Skeletal muscle tissue (tissue), 3 donors: ENCODE measurements at regions not wholly inside any gene's neighbourhood (a gene's known extent, or its start where the extent isn't known, plus 50 kb on each side); places are given as distances from the start of the nearest gene placed in this dataset.

ENCODE experiments used
- H3K27ac ChIP-seq: one replicate; pipeline ENCODE4 v1.7.0; 2013; ENCODE audit warnings: mild to moderate bottlenecking, low read depth, low read length, inconsistent platforms
- H3K27me3 ChIP-seq, 3 donors: one replicate each; pipeline ENCODE4 v1.7.0; 2013; ENCODE audit warnings: low read length in 3 of 3; ENCODE audit not compliant: control insufficient read depth in 3 of 3, insufficient read depth in 3 of 3
- H3K36me3 ChIP-seq, 3 donors: one replicate each; pipeline ENCODE4 v1.7.0; 2013; ENCODE audit warnings: low read length in 3 of 3; ENCODE audit not compliant: control insufficient read depth in 3 of 3, insufficient read depth in 3 of 3
- H3K4me1 ChIP-seq, 3 donors: one replicate each; pipeline ENCODE4 v1.7.0; 2013; ENCODE audit warnings: low read length in 3 of 3, mild to moderate bottlenecking in 3 of 3; ENCODE audit not compliant: control insufficient read depth in 3 of 3, insufficient read depth in 3 of 3
- H3K4me3 ChIP-seq, 3 donors: one replicate each; pipeline ENCODE4 v1.7.0; 2013; ENCODE audit warnings: low read length in 3 of 3
- H3K9ac ChIP-seq, 3 donors: one replicate each; pipeline ENCODE4 v1.7.0; 2013; ENCODE audit warnings: low read length in 3 of 3, mild to moderate bottlenecking in 3 of 3, moderate library complexity in 2 of 3, low read depth in 1 of 3
- H3K9me3 ChIP-seq, 3 donors: one replicate each; pipeline ENCODE4 v1.7.0; 2013; ENCODE audit warnings: low read length in 3 of 3; ENCODE audit not compliant: control insufficient read depth in 3 of 3
- donor health status: Osteomylitis.

- Histone ChIP-seq H3K4me3 (no peak overlapping the region), H3K36me3 (no peaks in the 10 kb centered on the region), H3K9me3 (no peaks in the 10 kb centered on the region), H3K27ac (no peak overlapping the region), H3K9ac (no peak overlapping the region), H3K27me3 (peaks cover 8 to 31% (median 16%) of the 10 kb centered on the region in 3 donors), H3K4me1 (no peaks in the 10 kb centered on the region)
These were observed 281.6 kb downstream of the ZNF536 start for GRCh38 chr19:30653646-30654386.

- H3K27ac ChIP-seq, result no peak overlapping the region
- no peaks in the 10 kb centered on the region for H3K9me3 ChIP-seq
- H3K36me3 ChIP-seq, result no peaks in the 10 kb centered on the region
- no peak overlapping the region for H3K4me3 ChIP-seq
- no peaks in the 10 kb centered on the region for H3K4me1 ChIP-seq
- H3K9ac ChIP-seq, result no peak overlapping the region
- H3K27me3 ChIP-seq, result peaks cover 15 to 39% (median 23%) of the 10 kb centered on the region in 3 donors
These were observed 280.6 kb downstream of the ZNF536 start for GRCh38 chr19:30652751-30653150.

- Histone ChIP-seq H3K27me3 (peaks cover 23 to 46% (median 24%) of the 10 kb centered on the region in 3 donors), H3K36me3 (no peaks in the 10 kb centered on the region), H3K4me3 (no peak overlapping the region), H3K9ac (no peak overlapping the region), H3K4me1 (no peaks in the 10 kb centered on the region), H3K27ac (no peak overlapping the region), H3K9me3 (no peaks in the 10 kb centered on the region)
These were observed 279.5 kb downstream of the ZNF536 start for GRCh38 chr19:30651691-30652090.

GRCh38 chr19:30651066-30651465 lies 278.9 kb downstream of the ZNF536 start:
- no peaks in the 10 kb centered on the region for H3K4me1 ChIP-seq
- no peaks in the 10 kb centered on the region for H3K36me3 ChIP-seq
- no peaks in the 10 kb centered on the region for H3K9me3 ChIP-seq
- H3K9ac ChIP-seq, result no peak overlapping the region
- H3K27me3 ChIP-seq, result peaks cover 23 to 49% (median 28%) of the 10 kb centered on the region in 3 donors
- H3K27ac ChIP-seq, result no peak overlapping the region
- no peak overlapping the region for H3K4me3 ChIP-seq

- H3K27me3 ChIP-seq, result peaks cover 23 to 54% (median 28%) of the 10 kb centered on the region in 3 donors
These were observed 277.9 kb downstream of the ZNF536 start for GRCh38 chr19:30649934-30650614.

GRCh38 chr19:30648866-30649862 lies 277.0 kb downstream of the ZNF536 start:
- no peaks in the 10 kb centered on the region for H3K9me3 ChIP-seq
- no peak overlapping the region for H3K27ac ChIP-seq
- no peak overlapping the region for H3K4me3 ChIP-seq
- H3K27me3 ChIP-seq, result peaks cover 23 to 46% (median 28%) of the 10 kb centered on the region in 3 donors
- no peaks in the 10 kb centered on the region for H3K4me1 ChIP-seq
- no peak overlapping the region for H3K9ac ChIP-seq
- no peaks in the 10 kb centered on the region for H3K36me3 ChIP-seq

More at GRCh38 chr19:30649934-30650614, 277.9 kb downstream of the ZNF536 start:
- no peaks in the 10 kb centered on the region for H3K9me3 ChIP-seq
- H3K4me3 ChIP-seq, result no peak overlapping the region
- no peaks in the 10 kb centered on the region for H3K36me3 ChIP-seq
- no peak overlapping the region for H3K27ac ChIP-seq
- no peaks in the 10 kb centered on the region for H3K4me1 ChIP-seq
- H3K9ac ChIP-seq, result no peak overlapping the region

- H3K9me3 ChIP-seq, result no peaks in the 10 kb centered on the region
- no peaks in the 10 kb centered on the region for H3K4me1 ChIP-seq
- H3K36me3 ChIP-seq, result no peaks in the 10 kb centered on the region
- no peak overlapping the region for H3K4me3 ChIP-seq
- H3K9ac ChIP-seq, result no peak overlapping the region
- peaks cover 16 to 38% (median 25%) of the 10 kb centered on the region in 3 donors for H3K27me3 ChIP-seq
- no peak overlapping the region for H3K27ac ChIP-seq
These were observed 275.9 kb downstream of the ZNF536 start for GRCh38 chr19:30647891-30648720.

- Histone ChIP-seq H3K9me3 (no peaks in the 10 kb centered on the region), H3K4me1 (no peaks in the 10 kb centered on the region)
These were observed 274.6 kb downstream of the ZNF536 start for GRCh38 chr19:30646806-30647205.

GRCh38 chr19:30645946-30646577 lies 273.9 kb downstream of the ZNF536 start:
- peaks cover 12 to 31% (median 24%) of the 10 kb centered on the region in 3 donors for H3K27me3 ChIP-seq
- H3K36me3 ChIP-seq, result no peaks in the 10 kb centered on the region
- no peaks in the 10 kb centered on the region for H3K4me1 ChIP-seq

More at GRCh38 chr19:30646806-30647205, 274.6 kb downstream of the ZNF536 start:
- Histone ChIP-seq H3K36me3 (no peaks in the 10 kb centered on the region), H3K27ac (no peak overlapping the region), H3K9ac (no peak overlapping the region), H3K4me3 (no peak overlapping the region), H3K27me3 (peaks cover 12 to 31% (median 25%) of the 10 kb centered on the region in 3 donors)

More at GRCh38 chr19:30645946-30646577, 273.9 kb downstream of the ZNF536 start:
- Histone ChIP-seq H3K9ac (no peak overlapping the region), H3K9me3 (no peaks in the 10 kb centered on the region), H3K27ac (no peak overlapping the region), H3K4me3 (no peak overlapping the region)
